NCI-H128 (cell line): ENCODE measurements at regions not wholly inside any gene's neighbourhood (a gene's known extent, or its start where the extent isn't known, plus 50 kb on each side); places are given as distances from the start of the nearest gene placed in this dataset.
"Not testable (repeated sequence)": the region's sequence is repeated elsewhere in the genome, so short reads cannot be mapped to it uniquely, and the experiment has no call there.

Experiments used
- DNase-seq: peaks from one replicate; lab custom pipeline; 2025; ENCODE audit not compliant: unreplicated experiment; lab: John Stamatoyannopoulos, UW

DNA sequence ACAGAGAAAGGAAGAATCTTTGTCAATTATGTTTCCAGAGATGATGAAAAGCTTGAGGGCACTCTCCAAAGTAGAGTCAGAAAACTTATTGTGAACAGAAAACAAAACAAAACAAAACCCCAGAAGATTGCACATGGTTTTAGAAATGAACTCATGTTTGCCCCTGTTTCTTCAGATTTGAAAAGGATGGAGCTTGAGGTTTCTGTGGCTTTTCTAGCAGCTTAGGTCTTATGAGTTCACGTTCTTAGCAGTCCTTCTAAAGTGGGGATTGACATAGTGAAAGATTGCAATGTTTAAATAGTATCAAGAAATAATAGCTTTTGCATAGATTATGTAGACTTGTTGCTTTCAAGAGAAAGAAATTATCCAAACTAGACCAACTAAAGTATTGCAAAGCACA is 421.8 kb downstream of the GBA3 start:
- DNase-seq = no peak

DNA sequence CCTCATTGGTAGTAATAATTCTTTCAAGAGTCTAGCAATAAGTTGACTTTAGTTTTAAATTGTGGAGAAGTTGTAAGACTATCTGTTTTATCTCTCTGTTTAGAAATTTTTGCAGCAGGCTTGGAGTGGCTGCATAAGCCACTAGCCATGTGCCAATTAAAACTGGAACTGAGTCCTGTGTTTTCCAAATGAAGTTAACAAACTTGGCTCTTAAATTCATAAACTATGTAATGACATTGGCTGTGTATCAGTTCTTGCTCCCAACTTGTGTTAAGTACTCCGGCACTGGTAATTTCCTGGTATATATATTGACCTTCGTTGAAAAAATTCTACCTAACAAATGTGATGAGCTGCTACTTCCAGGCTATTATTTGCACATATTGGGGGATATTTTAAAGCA is 420.4 kb downstream of the GBA3 start:
- no peak for DNase-seq

DNA sequence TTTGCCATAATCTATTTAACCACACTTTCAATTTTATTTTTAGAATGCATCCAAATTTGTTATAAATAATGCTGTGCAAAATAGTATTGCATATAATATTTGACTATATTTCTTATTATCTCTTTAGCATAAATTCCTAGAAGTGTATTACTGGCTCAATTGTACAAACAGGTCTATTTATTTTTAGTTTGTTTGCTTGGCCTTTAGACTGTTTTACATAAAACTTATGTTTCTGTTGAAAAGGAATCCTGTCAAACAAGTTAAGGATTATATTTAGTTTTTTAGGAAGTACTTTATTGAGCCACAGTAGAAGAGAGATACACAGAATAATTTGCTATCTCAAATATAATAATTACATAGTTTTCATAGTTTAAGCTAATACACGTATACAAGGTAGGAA is 413.8 kb downstream of the GBA3 start:
- no peak for DNase-seq

DNA sequence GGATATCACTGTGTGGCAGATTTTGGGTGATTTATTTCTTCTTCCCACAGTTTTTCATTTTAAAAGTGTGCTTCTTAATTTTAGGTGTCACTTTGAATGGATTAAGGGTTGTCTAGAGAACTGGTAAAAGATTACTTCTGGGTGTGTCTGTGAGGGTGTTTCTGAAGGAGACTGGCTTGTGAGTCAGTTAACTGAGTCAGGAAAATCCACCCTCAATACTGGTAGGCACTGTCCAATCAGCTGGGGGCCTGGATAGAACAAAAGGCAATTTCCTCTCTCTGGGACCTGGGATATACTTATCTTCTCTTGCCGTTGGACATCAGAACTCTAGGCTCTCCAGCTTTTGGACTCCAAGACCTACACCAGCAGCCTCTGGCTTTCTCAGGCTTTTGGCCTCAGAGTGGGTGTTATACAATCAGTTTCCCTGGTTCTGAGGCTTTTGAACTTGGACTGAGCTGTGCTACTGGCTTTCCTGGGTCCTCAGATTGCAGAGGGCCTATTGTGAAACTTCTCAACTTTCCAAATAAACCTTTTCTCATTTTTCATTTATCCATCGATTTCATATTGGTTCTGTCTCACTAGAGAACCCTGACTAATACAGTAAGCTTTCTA is 413.1 kb downstream of the GBA3 start:
- DNase-seq = no peak

DNA sequence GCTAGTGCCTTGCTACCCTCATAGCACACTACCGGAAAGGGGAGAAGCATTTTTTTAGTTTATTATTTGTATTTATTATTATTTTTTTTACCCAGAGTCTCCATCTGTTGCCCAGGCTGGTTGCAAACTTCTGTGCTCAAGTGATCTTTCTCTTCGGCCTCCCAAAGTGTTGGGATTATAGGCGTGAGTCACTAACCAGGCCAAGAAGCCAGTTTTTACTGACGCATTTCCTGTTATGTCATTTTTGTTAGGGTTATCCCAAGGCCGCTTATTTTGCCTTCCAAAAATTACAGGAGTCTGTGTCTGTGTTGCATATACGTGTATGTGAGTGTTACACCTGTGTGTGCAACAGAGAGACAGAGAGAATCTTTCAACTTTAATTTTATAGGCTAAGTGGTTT is 404.5 kb downstream of the GBA3 start:
- no peak for DNase-seq

DNA sequence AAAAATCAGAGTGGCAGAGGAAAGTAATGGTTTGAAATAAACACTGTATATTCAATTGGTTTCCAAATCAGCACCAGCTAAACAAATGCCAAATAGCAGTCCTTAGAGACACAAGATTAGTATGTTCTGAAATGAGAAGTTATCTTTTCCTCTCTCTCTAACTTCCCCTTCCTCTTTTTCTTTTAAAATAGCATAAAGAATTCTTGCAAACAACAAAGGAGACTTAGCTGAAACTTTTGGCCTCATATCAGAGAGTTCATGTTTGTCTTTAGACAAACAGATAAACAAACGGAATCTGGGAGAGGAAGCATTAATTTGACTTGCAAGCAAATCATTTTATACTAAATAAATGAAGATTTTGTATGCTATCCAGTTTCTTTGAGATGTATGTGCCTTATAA is 399.0 kb downstream of the GBA3 start:
- no peak for DNase-seq

DNA sequence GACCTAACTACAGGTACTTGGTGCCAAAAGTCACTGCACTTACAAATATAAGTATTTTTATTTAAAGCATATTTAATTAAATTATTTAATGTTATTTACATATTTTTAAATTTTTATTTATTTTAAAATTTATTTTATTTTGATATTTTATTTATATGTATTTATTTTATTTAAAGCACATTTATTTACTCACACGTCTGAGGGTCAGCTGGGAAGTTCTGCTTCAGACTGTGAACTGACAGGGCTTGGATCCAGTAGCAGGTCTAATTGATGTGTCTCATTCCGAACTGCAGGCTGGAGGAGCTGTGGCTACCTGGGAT is 392.5 kb downstream of the GBA3 start:
- DNase-seq = no peak

DNA sequence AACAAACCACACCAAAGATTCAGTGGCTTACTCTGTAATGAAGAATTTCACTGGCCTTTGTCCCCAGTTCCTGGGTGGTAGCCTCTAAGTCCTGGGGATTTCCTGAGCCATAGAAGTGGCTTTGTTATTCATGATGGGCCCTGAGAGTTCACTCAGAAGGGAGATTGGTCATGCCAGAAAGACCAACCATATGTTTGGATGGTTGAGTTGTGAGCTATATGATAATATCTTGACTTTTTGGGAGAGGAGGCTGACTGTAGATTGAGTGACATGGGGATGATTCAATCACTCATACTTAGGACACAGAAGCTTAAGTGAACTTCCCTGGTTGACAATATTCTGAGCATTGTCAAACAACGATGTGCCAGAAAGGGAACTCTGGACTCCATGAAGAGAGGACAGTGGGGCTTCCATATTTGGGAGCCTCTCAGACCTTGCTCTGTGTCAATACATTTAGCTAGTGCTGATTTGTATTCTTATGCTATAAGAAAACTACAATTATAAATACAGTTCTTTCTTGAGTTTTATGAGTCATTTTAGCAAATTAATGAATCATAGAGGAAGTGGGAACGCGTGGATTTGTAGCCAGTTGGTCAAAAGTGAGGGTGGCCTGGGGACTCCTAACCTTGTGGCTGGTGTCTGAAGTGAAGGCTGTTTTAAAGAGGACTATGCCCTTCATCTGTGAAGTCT is 392.0 kb downstream of the GBA3 start:
- DNase-seq = no peak

DNA sequence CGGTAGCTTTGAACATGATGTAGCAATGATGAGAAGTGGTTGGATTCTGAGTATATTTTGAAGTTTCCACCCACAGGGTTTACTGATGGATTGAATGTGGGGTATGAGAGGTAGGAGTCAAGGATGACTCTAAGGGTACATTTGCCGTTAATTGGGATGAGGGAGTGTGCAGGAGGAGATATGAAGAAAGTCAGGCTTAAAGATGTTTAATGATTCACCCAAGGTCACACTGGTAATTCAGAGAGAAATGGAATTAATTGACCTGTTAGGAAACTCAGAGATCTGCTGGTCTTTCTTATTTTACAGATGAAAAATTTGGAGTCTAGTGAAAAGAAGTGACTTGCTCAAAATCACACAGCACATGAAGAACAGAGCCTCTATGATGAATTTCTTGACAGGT is 390.7 kb downstream of the GBA3 start:
- DNase-seq = no peak

DNA sequence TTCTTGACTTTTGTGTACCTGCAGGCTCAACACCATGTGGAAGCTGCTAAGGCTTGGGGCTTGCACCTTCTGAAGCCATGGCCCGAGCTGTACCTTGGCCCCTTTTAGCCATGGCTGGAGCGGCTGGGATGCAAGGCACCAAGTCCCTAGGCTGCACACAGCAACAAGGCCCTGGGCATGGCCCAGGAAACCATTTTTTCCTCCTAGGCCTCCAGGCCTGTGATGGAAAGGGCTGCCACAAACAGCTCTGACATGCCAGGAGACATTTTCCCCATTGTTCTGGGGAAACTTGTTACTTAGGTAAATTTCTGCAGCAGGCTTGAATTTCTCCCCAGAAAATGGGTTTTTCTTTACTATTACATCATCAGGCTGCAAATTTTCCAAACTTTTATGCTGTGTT is 387.4 kb downstream of the GBA3 start:
- not testable (repeated sequence) for DNase-seq

DNA sequence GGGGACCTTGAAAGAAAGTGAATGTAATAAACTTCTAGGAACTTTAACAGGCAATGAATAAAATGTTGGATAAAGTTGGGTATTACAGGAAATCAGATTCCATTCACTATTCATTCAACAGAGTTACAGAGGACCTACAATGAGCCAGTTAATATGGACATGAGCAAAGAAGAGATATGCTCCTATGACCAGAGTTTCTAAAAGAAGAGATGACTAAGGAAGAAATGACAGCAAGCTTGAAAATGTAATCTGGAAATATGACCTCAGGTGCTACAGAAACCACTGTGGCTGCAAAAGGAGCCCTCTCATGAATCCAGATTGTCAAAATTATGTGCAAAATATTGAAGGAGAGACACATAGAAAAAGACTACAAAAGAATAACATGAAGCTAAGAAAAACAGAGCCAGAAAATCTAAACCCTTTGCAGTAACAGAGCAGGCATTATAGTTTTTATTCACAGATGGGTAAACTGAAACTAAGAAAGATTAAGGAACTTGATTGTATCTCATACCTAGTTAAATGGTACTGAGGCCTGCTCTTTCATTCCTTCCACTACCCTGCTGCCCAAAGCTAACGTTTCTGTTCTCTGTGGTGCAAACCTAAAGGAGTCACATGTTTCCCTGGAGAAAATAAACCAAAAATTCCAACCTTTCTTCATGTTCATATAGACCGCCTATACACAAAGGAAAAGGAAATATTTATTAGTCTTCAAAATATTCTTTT is 378.3 kb downstream of the GBA3 start:
- DNase-seq = no peak

DNA sequence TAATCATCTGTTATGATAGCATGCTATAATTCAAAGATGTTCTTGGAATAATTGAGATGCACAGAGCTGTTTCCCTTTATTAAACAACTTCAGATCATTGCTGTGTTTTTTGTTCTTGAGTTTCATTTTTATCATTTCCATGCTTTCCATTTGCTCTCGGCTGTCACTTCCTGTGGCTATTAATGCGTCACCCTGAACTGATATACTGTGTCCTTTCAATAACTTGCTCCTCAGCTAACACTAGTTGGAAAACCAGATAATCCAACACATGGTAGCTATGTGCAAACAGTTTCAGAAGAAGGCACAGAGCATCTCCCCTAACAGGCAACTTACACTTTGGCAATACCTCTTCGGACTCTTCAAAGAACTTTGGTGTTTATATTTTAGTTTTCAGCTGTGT is 376.0 kb downstream of the GBA3 start:
- no peak for DNase-seq

DNA sequence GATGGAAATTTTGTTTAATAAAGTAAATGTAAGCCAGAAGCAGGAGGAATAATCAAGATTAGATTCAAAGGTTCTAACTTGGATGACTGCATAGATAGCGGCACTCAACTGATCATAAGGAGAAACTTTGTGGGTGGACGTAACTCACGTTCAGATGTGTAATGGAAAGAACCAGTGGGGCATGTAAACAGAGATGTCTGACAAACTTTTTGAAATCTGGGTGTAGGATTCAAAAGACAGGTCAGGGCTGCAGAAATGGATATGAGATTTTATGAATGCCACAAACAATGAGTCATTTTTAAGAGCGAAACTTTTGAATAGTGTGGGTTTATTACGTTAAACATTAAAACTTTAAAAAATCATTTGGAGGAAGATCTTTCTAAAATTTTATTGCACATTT is 375.6 kb downstream of the GBA3 start:
- DNase-seq = no peak

DNA sequence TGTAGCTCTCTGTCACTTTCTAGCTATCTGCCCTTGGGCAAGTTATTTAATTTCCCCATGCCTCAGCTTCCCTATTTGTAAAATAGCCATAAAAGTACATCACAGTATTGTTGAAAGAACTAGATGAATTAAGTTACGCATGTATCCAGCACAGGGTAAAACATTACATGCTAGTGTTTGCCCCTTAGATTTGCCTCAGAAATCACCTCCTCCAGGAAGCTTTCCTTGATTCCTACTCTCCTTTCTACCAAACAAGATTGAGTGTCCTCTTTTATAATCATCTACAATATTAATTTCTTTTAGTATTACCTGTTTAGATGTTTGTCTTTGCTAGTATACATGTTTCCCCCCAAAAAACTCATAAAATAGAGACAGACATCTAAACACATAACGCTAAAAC is 369.5 kb downstream of the GBA3 start:
- no peak for DNase-seq

DNA sequence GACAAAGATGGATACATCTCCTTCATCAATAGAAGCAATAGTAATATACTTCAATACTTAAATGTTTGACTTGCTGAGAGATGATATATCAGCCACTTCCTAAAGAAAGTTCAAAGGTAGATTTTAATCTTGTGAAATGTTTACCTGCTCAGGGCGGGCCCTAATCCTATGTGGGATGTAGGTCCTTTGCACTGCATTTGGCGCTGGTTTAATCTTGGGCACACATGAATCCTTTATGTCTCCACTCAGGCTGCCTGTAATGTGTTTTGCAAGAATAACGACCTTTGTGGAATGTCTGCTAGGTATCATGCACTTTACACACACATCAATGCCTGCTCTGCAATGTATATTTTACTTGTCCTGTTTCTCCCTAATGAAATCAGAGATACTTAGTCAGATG is 368.7 kb downstream of the GBA3 start:
- no peak for DNase-seq

DNA sequence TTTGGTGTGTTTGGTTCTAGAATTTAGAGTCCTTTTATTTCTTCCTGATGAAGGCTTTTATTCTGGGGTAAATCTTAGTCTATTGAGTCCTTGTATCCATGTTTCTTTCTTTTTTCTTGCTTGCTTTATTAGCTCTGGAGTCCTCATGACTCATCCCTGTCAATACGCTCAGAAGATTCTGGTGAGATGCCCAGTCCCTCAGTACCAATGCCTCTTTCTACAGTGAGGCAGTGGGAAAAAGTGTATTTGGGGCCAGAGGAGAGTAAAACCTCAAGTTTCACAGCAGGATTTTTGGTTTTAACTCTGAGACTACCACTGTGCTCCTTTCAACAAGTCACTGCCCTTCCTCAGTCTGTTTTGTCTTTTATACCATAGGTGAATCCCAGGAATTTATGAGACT is 368.0 kb downstream of the GBA3 start:
- no peak for DNase-seq

DNA sequence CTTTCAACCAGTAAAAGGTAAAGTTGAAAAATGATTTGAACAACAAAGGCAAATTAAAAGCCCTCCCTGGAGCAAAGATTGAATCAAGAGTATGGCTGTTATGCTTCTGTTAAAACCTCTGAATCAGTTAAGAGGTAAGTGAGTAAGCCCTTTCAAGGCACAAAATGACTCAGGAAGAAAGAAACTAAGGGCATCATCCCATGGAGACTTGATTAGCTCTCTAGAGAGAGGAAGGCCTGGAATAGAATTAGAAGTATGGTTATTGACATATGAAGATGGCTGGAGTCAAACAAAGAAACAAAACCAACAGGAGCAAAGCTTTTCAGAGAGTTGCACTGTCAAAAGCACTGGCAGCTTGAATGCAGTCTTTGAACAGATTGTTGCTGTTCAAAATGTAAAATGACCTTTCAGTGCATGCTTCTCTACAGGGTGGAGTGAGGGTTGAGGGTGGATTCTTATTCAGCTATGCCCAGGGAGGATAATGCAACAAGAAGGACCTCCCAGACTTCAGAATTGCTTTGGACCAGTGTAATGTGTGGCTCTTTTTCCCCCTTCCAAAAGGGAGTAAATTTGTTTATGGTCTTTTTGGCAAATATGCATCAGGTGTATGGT is 365.5 kb downstream of the GBA3 start:
- no peak for DNase-seq

DNA sequence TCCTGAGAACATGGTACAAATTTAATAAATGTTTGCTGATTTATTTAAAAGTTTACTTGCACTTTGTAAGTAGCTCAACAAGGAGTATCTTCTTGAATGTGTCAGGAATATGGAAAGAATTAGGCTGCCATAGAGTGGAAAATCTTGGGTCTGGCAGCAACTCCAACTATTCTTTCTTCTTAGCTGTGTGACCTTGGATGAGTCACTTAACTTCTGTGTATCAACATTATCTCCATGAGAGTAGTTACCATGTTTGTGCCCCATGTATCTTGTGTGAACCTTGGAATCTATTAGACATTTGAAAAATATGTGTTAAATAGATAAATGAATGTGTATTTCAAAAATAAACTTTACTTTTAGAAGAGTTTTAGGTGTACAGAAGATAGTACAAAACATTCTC is 348.8 kb downstream of the GBA3 start:
- DNase-seq = no peak

DNA sequence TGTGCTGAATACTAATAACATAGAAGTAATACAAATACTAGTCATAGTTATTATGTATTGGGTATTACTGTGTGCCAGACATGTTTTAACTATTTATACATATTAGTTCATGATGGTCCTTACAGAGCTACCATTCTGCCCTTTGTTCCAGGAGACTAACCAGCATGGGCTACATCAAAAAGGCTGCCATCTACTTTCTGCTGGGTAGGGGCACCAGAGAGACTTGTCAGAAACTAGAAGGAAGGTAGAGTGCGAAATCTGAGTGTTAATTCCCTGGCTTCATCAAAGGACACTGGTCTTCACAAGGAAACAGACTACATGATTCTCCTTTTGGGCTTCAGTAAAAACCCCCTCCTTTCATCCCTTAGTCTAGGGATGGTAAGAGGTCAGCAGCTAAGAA is 347.8 kb downstream of the GBA3 start:
- DNase-seq = no peak

DNA sequence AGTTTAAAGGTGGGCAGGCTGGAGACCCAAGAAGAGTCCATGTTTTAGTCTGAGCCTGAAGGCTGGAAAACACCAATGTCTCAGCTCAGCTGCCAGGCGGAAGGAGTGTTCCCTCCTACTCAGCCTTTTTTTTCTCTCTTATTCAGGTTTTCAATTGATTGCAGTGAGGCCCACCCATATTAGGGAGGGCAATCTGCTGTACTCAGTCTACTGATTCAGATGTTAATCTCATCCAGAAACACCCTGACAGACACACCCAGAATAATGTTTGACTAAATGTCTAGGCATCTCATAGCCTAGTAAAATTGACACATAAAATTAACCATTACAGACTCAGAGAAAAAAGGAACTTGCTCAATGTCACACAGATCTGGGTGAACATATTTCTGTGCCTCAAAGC is 347.1 kb downstream of the GBA3 start:
- DNase-seq = no peak

DNA sequence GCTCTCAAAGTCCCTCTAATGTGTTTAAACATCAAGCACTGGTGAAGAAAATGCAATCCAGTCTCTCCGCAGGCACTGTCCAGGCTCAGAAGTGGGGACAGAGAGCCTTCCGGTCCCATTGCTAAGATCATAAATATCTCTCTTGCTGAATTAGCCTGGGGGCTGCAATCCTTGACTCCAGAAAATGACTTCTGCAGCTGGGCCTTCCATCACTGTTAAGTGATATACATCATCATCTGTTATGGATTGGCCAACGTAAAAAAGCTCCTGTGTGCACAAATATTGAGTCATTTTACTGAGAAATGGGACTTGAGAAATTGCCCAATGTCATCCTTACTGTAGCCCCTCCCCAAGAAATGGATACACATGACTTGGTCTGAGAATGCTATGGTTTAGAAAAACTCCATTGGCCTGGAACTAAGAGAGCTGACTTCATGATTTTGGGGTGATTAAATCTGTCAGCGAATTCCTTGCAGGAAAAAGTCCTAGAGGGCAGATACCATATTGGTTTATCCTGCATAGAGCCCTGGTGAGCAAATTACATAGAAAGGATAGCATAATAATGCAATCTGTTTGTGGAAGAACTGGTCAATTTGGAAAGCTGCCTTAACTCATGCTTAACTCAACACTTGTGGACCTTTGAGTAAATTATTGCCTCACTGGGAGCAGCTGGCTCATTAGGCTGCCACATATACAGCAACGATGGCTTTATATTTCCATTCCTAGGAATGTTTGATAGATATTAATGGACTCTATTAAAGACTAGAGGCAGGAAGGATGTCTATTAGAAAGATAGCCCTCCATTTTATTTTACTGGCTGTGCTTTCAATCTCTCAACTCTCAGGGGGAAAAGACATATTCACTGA is 346.1 kb downstream of the GBA3 start:
- no peak for DNase-seq
